Peyer's patch (tissue), 4 donors: ENCODE measurements at regions not wholly inside any gene's neighbourhood (a gene's known extent, or its start where the extent isn't known, plus 50 kb on each side); places are given as distances from the start of the nearest gene placed in this dataset.
"Not testable (repeated sequence)": the region's sequence is repeated elsewhere in the genome, so short reads cannot be mapped to it uniquely, and the experiment has no call there.

ENCODE experiments used
- DNase-seq, 3 donors: peaks; one replicate each; pipeline ENCODE4 v3.0.0-alpha.2; 2017 to 2019
- H3K27ac ChIP-seq, 4 donors: fragments of 200-600 bp; sonication (generic); one replicate each; pipeline ENCODE4 v1.5.1; 2016 to 2019
- H3K27me3 ChIP-seq, 2 donors: fragments of 200-600 bp; sonication (generic); one replicate each; pipeline ENCODE4 v1.5.1; 2019
- H3K36me3 ChIP-seq, 3 donors: fragments of 200-600 bp; sonication (generic); one replicate each; pipeline ENCODE4 v1.5.1; 2016 to 2019
- H3K4me1 ChIP-seq, 4 donors: fragments of 200-600 bp; sonication (generic); one replicate each; pipeline ENCODE4 v1.5.1; 2016 to 2019
- H3K4me3 ChIP-seq, 4 donors: fragments of 200-600 bp; sonication (generic); 1 replicate in 3 of 4; 2 replicates in 1 of 4; pipeline ENCODE4 v1.5.1; 2016 to 2019; ENCODE audit warnings: mild to moderate bottlenecking in 1 of 4
- H3K9me3 ChIP-seq, 4 donors: fragments of 200-600 bp; sonication (generic); one replicate each; pipeline ENCODE4 v1.5.1; 2016 to 2019; ENCODE audit warnings: mild to moderate bottlenecking in 1 of 4
- CTCF ChIP-seq, 6 experiments: fragments of 450-650 bp in 4 of 6; fragments of 200-600 bp in 2 of 6; sonication (generic) in 1 of 6; IDR thresholded peaks; one replicate each; pipeline ENCODE4 v1.5.1; 2017 to 2019; ENCODE audit warnings: antibody characterized with exemption in 6 of 6, mild to moderate bottlenecking in 3 of 6, moderate library complexity in 1 of 6
- POLR2A ChIP-seq, 2 donors: fragments of 450-650 bp; IDR thresholded peaks; one replicate each; pipeline ENCODE4 v1.5.1; 2017; ENCODE audit warnings: antibody characterized with exemption in 2 of 2, mild to moderate bottlenecking in 2 of 2, moderate library complexity in 2 of 2

GRCh38 chr1:111063595-111063994, 76.3 kb downstream of the DRAM2 start:
- Histone ChIP-seq H3K4me1 (no peaks in the 10 kb centered on the region), H3K36me3 (no peaks in the 10 kb centered on the region), H3K27me3 (no peaks in the 10 kb centered on the region), H3K27ac (no peak overlapping the region), H3K9me3 (peaks cover 0 to 3% (median 0%) of the 10 kb centered on the region in 4 donors), H3K4me3 (no peak overlapping the region)
- DNase-seq, result no peak
- TF ChIP-seq CTCF (IDR thresholded peaks at IDR 0.05) (no peak), POLR2A (IDR thresholded peaks at IDR 0.05) (no peak)

GRCh38 chr1:111062624-111063023, 77.3 kb downstream of the DRAM2 start:
- no peak for DNase-seq
- TF ChIP-seq POLR2A (IDR thresholded peaks at IDR 0.05) (no peak), CTCF (IDR thresholded peaks at IDR 0.05) (no peak)
- Histone ChIP-seq H3K36me3 (no peaks in the 10 kb centered on the region), H3K27ac (no peak overlapping the region), H3K4me3 (no peak overlapping the region), H3K4me1 (no peaks in the 10 kb centered on the region), H3K9me3 (peaks cover 0 to 3% (median 0%) of the 10 kb centered on the region in 4 donors), H3K27me3 (no peaks in the 10 kb centered on the region)

GRCh38 chr1:111062081-111062480, 77.8 kb downstream of the DRAM2 start:
- Histone ChIP-seq H3K36me3 (no peaks in the 10 kb centered on the region), H3K27ac (no peak overlapping the region), H3K27me3 (no peaks in the 10 kb centered on the region), H3K9me3 (peaks cover 0 to 3% (median 0%) of the 10 kb centered on the region in 4 donors), H3K4me1 (no peaks in the 10 kb centered on the region), H3K4me3 (no peak overlapping the region)
- no peak for DNase-seq
- TF ChIP-seq CTCF (IDR thresholded peaks at IDR 0.05), result no peak
- no peak for TF ChIP-seq POLR2A (IDR thresholded peaks at IDR 0.05)

GRCh38 chr1:111054656-111055055, 85.2 kb downstream of the DRAM2 start:
- no peak for DNase-seq
- TF ChIP-seq POLR2A (IDR thresholded peaks at IDR 0.05), result no peak
- Histone ChIP-seq H3K4me3 (no peak overlapping the region), H3K4me1 (no peaks in the 10 kb centered on the region), H3K36me3 (no peaks in the 10 kb centered on the region), H3K27me3 (no peaks in the 10 kb centered on the region), H3K9me3 (no peaks in the 10 kb centered on the region), H3K27ac (no peak overlapping the region)

- no peak overlapping the region for H3K27ac ChIP-seq
- H3K4me1 ChIP-seq, result no peaks in the 10 kb centered on the region
- H3K36me3 ChIP-seq, result no peaks in the 10 kb centered on the region
- no peaks in the 10 kb centered on the region for H3K27me3 ChIP-seq
- H3K9me3 ChIP-seq, result no peaks in the 10 kb centered on the region
- TF ChIP-seq POLR2A (IDR thresholded peaks at IDR 0.05) (no peak), CTCF (IDR thresholded peaks at IDR 0.05) (no peak)
- no peak for DNase-seq
- no peak overlapping the region for H3K4me3 ChIP-seq
Measured at GRCh38 chr1:111052246-111052645, 87.6 kb downstream of the DRAM2 start.

- not testable (repeated sequence) for DNase-seq, H3K9me3 ChIP-seq, H3K27me3 ChIP-seq, H3K4me3 ChIP-seq, H3K4me1 ChIP-seq, H3K36me3 ChIP-seq, H3K27ac ChIP-seq
Measured at GRCh38 chr1:111048253-111048652, 84.5 kb upstream of the LRIF1 start.

- no peak overlapping the region for H3K4me3 ChIP-seq
- no peaks in the 10 kb centered on the region for H3K27me3 ChIP-seq
- no peak for DNase-seq
- no peaks in the 10 kb centered on the region for H3K9me3 ChIP-seq
- no peak for TF ChIP-seq POLR2A (IDR thresholded peaks at IDR 0.05)
- H3K27ac ChIP-seq, result no peak overlapping the region
- no peaks in the 10 kb centered on the region for H3K4me1 ChIP-seq
- H3K36me3 ChIP-seq, result no peaks in the 10 kb centered on the region
Measured at GRCh38 chr1:111045033-111045722, 81.5 kb upstream of the LRIF1 start.
